NCI-H748 treated with DMSO at 0.1 percent for 48 hours (cell line): ENCODE measurements at regions not wholly inside any gene's neighbourhood (a gene's known extent, or its start where the extent isn't known, plus 50 kb on each side); places are given as distances from the start of the nearest gene placed in this dataset.
A peak's percentile ranks its signal among the peaks of the same experiment; 100 is the strongest.
"Not testable (repeated sequence)": the region's sequence is repeated elsewhere in the genome, so short reads cannot be mapped to it uniquely, and the experiment has no call there.

ENCODE experiments used
- DNase-seq: peaks from one replicate; lab custom pipeline; 2025; lab: John Stamatoyannopoulos, UW

DNA sequence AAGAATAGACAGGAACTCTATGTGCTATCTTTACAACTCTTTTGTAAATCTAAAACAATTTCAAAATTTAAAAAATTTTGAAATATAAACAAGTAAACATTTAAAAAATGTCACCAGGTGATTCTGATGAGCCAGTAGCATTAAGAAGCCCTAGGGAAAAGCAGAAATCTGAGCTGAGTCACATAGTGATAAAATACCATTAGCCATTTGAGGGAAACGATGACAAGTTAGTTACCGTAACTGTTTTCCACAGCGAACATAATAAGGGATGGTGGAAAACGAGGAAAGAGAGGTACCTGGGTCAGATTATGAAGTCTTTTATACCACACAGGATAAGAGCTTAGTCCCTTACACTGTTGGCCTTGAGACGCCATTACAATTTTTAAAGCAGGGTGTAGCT lies 55.5 kb downstream of the PRR15 start:
- no peak for DNase-seq

DNA sequence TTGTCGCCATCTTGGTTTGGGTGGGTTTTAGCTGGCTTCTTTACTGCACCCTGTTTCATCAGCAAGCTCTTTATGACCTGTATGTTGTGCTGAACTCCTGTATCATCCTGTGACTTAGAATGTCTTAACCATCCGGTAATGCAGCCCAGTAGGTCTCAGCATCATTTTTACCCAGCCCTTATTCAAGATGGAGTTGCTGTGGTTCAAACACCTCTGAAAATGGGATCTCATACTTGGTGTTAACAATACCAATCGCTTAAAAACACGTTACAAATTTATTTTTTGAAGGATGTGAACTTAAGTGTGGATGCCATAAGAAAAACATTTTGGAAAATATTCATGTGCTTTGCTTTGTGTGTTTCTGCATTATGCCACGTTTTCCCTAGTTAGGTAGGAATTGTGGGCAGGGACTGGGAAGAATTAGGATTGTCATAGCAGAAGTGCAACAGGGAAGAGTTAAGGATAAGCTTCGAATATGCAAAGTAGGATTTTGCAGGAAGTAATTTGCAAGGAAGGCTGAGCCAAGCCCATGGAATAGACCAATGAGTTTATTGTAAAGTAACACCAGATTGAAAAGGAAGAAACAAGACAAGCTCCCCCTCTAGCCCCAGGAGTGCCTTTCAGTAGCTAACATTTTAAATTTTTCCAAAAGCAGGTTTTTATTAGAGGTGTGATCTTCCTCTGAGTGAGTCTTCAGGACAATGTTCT lies 56.4 kb downstream of the PRR15 start:
- no peak for DNase-seq

DNA sequence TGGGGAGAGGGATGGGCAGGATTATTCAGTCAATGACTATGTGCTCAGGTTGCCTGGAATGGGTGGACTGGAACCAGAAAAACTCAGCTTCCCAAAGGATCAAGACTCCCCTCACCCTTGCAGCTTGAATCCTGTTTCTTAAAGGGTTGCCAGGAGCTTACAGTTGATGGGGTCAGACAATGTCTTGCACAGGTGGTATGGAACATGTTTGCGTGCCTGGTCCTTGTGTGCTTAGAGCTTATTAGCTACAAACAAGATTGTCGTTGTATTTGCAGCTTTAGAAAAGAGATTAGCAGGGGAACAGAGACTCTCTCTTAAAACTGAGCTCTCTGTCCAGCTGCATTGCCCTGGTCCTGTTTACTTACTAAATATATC lies 56.9 kb downstream of the PRR15 start:
- peak; percentile 42 for DNase-seq

DNA sequence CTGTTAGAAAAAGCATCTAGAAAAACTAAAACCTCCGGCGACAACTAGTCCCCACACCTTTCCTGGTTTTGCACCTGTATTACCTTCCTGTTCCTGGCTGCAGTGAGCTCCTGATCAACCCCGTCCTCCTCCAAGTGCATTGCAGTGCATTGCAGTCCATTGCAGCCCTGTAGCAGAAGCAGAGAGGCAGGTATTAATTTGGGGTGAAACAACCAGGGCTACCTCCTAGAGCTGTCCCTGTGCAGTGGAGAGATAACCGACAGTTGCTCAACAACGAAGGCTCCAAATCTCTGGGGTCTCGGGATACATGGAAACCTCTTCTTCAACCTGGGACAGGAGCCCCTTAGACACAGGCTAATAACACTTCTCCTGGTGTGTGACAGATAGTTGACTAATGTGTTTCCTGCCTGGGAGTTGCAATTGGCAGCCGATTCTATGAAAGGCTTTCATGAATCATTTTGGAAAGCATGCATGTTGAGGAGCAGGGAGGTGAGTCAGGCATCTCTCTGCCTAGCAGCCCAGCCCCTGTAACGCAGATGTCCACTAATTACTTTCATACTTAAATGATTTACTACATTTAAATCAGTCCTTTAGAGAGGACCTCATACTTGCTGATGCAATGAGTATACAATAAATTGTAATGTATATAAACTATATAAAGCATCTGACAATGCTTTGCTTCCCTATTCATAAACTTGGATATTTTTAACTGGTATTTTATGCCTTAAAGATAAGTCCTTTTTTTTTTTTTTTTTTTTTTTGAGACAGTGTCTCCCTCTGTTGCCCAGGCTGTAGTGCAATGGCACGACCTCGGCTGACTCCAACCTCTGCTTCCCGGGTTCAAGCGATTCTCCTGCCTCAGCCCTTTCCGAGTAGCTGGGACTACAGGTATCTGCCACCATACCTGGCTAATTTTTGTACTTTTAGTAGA lies 59.0 kb downstream of the PRR15 start:
- DNase-seq = no peak

DNA sequence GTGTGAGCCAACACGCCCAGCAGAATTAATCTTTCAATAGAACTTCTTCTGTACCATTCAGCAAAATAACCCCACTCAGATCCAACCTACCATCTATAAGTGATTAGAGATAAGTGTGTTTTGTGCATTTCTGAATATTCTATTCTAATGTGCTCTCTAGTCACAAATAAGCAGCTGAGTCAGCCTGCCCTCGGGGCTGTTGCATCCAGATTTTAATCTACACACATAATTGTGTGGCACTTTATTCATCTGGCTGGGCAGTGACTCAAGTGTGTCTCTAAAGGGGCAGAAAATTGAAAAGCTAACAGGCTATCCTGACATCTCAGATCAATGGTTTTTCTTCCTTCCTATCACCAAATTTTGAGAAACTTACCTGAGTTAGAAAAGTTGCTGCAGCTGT lies 60.3 kb downstream of the PRR15 start:
- DNase-seq = no peak

DNA sequence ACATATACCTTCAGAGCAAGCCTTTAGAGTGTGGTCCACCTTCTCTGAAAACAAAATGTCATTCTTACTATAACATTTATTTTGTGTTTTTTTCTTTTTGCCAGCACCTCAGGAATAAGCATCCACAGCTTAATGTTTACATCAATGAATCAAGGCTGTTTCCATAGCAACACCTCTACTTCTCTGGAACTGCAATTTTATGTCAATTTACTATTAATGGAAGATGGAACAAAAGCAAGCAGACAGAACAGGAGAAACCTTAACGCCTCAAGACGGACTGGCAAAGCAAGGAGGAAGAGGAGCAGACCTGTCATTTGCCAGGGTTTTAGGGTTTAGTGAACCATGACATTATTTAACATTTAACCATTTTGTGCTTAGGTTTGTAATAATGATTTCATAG lies 63.1 kb downstream of the PRR15 start:
- DNase-seq = peak; percentile 41

DNA sequence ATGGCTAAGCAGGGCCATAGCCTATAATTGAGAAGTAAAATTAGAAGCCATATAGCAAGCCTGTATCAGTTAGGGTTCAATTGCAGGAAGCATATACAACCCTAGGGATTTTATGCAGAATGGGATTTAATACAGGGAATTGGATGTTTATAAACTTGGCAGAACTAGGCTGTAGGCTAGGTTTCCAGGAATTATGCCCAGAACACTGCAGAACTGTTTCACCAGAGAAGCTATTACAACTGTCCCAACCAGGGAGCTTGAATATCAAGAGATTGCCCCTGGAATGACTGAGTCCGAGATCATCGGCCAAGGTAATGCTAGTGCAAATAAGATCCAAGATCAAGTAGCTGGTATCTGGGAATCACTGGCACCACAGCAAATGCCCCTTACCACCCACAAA lies 64.0 kb downstream of the PRR15 start:
- no peak for DNase-seq

DNA sequence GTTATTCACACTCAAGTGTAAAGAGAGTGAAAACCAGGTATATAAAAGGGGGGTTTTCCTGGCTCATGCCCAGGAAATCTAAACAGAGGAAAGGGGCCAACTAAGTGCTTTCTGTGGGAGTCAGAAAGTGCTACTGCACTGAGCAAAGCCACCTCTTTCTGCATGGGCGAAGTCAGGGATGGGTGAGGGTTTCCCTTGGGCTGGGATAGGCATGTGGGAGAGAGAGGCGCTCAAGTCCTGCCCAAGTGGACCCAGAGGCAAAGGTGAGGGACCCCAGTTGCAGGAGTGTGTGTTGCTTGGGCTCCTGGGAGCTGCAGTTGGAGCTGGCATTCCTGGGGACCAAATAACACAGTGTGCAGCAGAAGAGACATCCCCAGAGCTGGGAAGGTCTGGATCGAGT lies 65.9 kb downstream of the PRR15 start:
- no peak for DNase-seq

DNA sequence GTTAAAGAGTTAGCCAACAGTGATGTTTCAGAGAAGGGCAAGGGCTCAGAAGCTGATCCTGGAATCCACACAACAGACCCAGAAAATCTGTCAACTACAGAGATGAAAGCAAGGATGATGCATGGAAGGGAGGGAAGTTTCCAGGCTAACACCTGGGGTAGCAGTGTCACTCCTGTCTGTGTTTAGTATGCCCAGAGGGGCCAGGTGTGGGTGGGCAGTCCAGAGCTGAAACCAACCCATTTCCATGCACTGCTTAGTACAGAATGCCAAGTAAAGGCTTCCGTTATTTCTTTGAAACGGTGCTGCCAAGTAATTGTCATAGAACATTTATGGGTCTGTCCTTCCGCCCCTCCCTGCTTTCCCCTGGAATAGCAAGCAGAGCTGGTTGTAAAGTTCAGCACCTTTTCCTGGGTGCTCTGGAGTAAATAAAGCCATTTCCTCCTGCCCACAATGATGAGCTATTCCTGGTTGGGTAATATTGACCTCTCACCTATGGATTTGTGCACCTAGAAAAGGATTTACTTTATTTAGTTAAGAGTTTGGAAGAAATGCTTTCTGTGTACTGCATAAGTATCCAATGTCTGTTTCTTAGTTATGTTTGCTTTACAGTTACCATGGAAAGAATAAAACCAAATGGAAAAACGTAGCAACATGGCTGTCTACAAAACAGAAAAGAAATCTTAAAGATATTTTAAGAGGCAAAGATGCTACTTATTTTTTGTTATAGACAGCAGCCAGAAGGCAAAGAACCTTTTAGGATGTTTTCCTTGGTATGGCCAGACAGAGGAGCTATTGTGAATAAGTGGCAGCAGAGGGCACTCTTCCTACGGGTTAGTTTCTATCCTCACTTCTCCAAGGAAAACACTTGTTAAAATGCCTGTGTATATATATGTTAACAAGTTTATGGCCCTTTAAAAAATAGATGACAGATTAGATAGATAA lies 71.7 kb downstream of the PRR15 start:
- DNase-seq = peak; percentile 14

DNA sequence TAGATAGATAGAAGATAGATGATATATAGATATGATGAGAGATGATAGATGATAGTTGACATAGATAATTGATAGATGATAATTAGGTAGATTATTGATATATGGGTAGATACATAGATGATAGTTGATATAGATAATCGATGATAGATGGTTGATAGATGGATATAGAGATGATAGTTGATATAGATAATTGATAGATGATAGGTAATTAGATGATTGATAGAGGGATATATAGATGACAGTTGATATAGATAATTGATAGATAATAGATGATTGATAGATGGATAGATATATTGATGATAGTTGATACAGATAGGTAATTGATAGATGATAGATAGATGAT lies 72.3 kb downstream of the PRR15 start:
- DNase-seq = no peak

DNA sequence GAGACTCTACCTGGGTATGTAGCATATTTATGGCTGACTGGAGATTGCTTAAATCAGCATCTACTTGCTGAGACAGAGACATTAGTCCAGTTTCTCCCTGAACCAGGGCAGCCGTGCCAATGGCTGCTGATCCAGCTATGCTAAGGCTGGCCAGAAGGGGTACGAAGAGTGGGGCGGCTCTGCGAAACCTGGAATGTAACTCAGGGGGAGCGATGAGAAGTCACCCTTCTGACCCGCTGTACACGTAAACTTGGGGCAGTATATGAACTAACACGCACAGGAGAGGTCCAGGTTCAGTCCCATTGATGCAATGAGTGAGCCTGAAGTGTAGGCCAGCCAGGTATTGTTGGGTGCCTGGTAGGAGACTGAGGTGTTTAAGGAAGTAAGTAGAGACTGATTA lies 73.7 kb downstream of the PRR15 start:
- DNase-seq = no peak

DNA sequence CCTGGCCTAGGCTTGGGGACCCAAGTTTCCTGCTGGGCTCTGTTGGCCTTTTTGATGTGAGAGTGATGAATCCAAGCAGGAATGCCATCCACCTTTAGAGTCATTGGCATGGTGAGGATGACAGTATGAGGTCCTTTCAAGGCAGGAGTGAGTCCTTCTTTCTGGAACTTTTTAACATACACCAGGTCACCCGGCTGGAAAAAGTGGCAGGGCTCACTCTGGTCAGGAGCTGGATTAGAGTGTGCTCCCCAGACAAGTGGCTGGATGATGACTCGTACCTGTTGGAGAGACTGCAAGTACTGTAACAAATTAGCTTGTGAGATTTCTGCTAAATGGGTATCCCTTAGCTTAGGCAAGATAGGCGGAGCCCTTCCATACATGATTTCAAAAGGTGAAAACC lies 75.2 kb downstream of the PRR15 start:
- not testable (repeated sequence) for DNase-seq

DNA sequence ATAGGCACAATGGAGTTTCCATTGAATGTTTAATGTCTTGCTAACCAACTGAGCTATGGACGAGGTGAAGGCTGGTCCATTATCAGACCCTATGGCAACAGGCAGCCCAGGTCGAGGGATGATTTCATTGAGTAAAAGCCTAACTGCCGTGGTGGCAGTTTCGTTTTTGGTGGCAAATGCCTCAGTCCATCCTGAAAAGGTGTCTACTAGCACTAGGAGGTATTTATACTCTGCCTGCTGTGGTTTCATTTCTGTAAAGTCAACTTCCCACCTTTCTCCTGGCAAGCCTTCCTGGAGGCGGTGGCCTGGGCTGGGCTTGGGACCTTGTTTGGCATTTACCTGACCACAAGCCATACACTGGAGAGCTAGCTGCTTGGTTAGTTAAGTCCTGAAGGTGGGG lies 75.8 kb downstream of the PRR15 start:
- no peak for DNase-seq

DNA sequence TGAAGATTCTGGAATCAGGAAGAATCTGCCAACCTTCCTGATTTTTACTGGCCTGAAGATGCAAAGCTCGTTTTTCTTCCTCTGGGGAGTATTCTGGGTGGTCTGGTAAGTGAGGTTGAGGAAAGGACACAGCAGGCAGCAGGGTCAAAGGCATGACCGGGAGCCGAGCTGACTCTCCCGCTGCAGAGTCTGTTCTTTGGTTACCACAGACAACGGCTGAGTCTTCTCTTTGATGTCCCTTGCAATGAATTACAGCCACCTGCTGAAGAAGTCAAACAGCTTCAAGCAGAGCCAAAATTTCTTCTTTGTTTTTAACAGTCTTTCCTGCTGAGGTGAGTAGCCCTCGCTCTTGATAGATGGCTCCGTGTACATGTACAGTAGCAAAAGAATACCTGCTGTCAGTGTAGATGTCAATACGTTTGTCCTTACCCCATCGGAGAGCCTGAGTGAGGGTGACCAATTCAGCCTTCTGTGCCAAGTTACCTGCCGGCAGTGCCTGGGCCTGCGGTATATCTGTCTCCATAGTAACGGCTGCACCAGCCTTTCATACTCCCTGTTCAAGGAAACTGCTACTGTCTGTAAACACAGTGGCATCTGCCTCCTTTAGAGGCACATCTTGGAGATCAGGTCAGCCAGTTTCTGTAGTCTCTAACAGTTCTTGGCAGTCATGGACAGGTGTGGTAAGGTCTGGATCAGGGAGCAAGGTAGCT lies 76.4 kb downstream of the PRR15 start:
- DNase-seq = peak; percentile 76

DNA sequence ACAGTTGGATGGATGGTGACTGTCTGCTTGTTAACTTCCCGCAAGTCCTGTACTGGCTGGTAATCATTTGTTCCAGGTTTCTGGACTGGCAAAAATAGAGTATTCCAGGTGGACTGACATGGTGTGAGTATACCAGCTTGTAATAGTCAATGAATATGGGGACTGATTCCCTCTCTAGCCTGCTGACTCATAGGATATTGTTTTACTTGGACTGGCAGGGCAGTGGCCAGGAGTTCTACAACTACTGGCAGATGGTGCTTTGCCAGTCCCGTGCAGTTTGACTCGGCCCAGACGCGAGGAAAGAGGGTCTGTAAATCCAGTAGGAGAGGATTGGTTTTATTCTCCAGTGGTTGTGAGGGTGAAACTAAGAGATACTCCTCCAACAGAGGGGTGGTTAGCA lies 78.0 kb downstream of the PRR15 start:
- no peak for DNase-seq

DNA sequence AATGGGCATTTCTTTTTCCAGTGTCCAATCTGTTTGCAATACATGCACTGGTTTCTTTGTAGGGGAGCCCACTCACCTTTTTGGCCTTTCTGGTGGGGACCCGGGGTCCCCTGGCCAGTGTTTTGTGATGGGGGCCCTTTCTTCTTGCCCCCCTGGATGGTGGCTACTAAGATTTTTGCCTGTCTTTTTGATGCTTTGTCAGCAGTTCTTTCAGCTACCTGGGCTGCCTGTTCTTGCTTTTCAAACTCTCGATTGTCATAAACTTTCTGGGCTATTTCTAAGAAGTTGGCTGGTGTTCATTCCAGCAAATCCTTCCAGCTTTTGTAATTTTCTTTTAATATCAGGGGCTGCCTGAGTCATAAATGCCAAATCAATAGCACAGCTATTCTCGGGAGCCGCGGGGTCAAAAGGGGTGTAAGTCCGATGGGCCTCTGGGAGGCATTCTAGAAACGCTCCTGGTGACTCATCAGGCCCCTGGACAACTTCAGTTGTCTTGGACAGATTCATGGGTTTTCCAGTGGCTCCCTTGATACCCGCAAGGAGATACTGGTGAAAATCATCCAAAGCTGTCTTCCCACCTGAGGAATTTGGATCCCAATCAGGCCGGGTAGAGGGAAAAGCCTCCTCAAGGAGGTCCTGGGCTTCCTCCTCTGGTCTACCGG lies 79.0 kb downstream of the PRR15 start:
- DNase-seq = no peak

DNA sequence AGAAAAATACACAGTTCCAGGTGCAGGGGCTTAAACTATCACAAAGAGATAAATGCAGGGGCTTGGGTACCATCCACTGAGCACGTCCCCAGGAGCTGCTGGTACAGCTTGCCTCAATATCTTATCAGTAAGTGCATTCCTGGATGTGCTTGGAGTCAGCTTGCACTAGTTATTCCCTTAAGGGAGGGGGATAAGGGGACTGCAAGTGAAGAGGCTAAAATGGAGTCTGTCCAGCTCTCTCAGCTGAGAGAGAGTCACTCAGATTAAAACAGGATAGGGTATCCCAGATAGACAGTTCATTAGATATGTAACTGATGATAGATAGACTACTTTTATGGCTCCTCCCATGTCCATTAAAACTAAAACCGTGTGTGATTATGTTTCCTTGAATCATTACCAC lies 82.5 kb downstream of the PRR15 start:
- not testable (repeated sequence) for DNase-seq

DNA sequence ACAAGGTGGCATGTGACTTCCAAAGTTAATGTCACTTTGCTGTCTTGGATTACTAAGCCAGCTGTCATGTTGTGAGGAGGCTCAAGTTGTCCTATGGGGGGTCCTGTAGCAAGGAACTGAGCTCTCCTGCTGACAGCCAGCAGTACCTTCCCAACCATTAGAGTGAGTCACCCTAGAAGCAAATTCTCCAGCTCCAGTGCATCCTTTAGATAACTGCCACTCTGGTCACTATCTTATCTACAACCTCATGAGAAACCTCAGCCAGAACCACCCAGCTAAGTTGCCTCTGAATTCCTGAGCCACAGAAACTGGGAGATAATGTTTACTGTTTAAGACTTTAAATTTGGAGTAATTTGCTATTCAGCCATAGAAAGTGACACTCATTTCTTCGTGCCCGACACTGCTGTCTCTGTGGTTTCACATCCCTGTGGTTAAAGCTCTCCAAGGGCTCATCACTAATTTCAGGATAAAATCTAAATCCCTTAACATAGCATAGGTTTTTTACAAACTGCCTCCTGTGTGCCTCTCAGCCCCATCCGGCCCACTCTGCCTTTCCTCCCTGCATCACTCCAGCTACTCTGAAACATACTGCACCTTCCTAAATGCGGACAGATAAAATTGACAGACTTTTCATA lies 83.5 kb downstream of the PRR15 start:
- no peak for DNase-seq

DNA sequence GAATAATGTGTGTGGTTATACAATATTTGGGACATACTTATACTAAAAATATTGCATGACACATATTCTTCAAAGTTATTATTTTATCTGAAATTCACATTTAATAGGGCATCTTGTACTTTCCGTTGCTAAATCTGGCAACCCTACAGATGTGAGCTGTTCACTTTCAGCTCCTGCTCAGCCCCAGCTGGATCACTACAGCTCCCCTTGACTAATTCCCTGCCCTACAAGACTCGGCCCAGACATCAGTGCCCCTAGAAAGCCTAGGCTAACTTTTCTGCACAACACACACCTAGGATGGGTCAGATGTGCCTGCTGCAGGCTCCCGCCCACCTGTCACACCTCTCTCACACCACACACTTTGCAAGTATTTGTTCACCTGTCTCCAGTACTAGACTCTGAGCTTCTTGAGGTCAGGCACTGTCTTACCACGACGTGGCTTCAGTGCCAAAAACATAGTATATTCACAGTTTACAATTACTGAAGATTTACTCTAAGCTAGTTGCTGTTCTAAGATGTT lies 84.1 kb downstream of the PRR15 start:
- not testable (repeated sequence) for DNase-seq

DNA sequence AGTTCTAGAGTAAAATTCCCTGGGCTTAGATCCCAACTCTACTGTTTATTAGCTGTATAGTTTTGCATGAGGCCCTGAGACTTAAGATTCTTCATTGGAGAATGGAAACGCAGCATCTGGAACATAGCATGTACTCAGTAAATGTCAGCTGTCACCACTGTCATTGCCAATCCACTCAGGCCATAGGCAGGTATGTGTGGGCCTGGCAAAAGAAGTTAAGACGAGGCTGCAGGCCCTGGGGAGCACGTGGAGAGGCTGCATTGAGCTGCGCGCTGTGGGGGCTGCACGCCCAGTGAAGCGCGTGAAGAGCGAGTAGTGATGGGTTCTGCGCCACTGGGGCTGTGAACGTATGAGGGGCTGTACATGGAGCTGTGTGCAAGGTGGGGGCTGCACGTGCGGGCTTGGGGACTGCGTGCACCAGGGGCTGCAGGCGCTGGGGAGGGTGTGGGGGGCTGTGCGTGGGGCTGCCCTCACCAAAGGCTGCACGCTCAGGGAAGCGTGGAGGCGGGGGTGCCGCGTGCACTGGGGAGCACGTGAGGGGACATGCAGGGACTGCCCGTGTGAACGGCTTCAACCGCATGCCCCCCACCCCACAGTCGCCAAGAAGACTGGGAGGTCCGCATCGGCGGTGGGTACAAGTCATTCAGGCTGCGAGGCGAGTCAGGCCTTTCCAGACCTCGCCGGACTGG lies 85.5 kb downstream of the PRR15 start:
- no peak for DNase-seq
